OCI-LY7 (cell line): ENCODE measurements at regions not wholly inside any gene's neighbourhood (a gene's known extent, or its start where the extent isn't known, plus 50 kb on each side); places are given as distances from the start of the nearest gene placed in this dataset.
"Not testable (repeated sequence)": the region's sequence is repeated elsewhere in the genome, so short reads cannot be mapped to it uniquely, and the experiment has no call there.

Experiments used
- EZH2phosphoT487 ChIP-seq: fragments of 200-600 bp; sonication (generic); IDR thresholded peaks from 2 replicates; pipeline ENCODE4 v1.6.1; 2018; ENCODE audit warnings: low read depth, borderline replicate concordance, mild to moderate bottlenecking, mixed run types, antibody characterized with exemption, low read length, moderate library complexity, mixed read lengths
- TF ChIP-seq, protein P1 (sequence below): fragments of 200-600 bp; sonication (generic); conservative IDR thresholded peaks from 2 replicates; pipeline ENCODE4 v1.5.1; 2014; ENCODE audit warnings: mild to moderate bottlenecking, antibody characterized with exemption, low read length, moderate library complexity, mixed read lengths

DNA sequence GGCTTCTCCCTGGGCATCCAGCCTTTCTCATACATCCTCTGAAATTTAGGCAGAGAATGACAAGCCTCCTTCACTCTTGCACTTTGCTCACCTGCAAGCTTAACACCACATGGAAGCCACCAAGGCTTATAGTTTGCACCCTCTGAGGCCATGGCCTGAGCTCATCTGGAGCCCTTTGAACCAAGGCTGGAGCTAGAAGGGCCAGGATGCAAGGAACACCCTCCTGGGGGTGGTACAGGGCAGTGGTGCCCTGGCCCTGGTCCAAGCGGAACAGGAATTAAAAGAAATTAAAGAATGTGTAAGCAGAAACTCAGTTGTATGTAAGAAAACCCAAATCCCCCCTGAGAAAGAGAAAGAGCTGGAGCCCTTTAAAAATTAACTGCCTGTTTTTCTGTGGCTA, 221.9 kb downstream of the POTEH start:
- TF ChIP-seq, protein P1, sequence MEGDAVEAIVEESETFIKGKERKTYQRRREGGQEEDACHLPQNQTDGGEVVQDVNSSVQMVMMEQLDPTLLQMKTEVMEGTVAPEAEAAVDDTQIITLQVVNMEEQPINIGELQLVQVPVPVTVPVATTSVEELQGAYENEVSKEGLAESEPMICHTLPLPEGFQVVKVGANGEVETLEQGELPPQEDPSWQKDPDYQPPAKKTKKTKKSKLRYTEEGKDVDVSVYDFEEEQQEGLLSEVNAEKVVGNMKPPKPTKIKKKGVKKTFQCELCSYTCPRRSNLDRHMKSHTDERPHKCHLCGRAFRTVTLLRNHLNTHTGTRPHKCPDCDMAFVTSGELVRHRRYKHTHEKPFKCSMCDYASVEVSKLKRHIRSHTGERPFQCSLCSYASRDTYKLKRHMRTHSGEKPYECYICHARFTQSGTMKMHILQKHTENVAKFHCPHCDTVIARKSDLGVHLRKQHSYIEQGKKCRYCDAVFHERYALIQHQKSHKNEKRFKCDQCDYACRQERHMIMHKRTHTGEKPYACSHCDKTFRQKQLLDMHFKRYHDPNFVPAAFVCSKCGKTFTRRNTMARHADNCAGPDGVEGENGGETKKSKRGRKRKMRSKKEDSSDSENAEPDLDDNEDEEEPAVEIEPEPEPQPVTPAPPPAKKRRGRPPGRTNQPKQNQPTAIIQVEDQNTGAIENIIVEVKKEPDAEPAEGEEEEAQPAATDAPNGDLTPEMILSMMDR: not testable (repeated sequence)
- not testable (repeated sequence) for TF ChIP-seq EZH2phosphoT487
